HG02759 (cell line): ENCODE measurements at regions not wholly inside any gene's neighbourhood (a gene's known extent, or its start where the extent isn't known, plus 50 kb on each side); places are given as distances from the start of the nearest gene placed in this dataset.
"Not testable (repeated sequence)": the region's sequence is repeated elsewhere in the genome, so short reads cannot be mapped to it uniquely, and the experiment has no call there.

Experiments
- ATAC-seq: cut with Tn5 transposase; IDR thresholded peaks from one replicate; pipeline ENCODE4 v1.9.1; 2021; ENCODE audit warnings: mild to moderate bottlenecking, moderate library complexity; ENCODE audit not compliant: unreplicated experiment

GRCh38 chr12:65673156-65673690 lies 151.1 kb upstream of the HMGA2 start:
- ATAC-seq = no peak

GRCh38 chr12:65673732-65674131 lies 150.6 kb upstream of the HMGA2 start:
- no peak for ATAC-seq

- no peak for ATAC-seq
Measured at GRCh38 chr12:65675141-65675621, 149.1 kb upstream of the HMGA2 start.

GRCh38 chr12:65678172-65678571 lies 146.1 kb upstream of the HMGA2 start:
- not testable (repeated sequence) for ATAC-seq

GRCh38 chr12:65681226-65681625 lies 143.1 kb upstream of the HMGA2 start:
- no peak for ATAC-seq

GRCh38 chr12:65682112-65682511 lies 142.2 kb upstream of the HMGA2 start:
- ATAC-seq = no peak

GRCh38 chr12:65684906-65685305 lies 139.4 kb upstream of the HMGA2 start:
- no peak for ATAC-seq

- no peak for ATAC-seq
Measured at GRCh38 chr12:65685514-65685913, 138.8 kb upstream of the HMGA2 start.

- no peak for ATAC-seq
Measured at GRCh38 chr12:65689508-65689907, 134.8 kb upstream of the HMGA2 start.

GRCh38 chr12:65690477-65690876 lies 133.8 kb upstream of the HMGA2 start:
- no peak for ATAC-seq

GRCh38 chr12:65694130-65694529 lies 130.2 kb upstream of the HMGA2 start:
- no peak for ATAC-seq

- ATAC-seq = no peak
Measured at GRCh38 chr12:65695113-65695865, 129.0 kb upstream of the HMGA2 start.

GRCh38 chr12:65696227-65696626 lies 128.1 kb upstream of the HMGA2 start:
- ATAC-seq = no peak

- ATAC-seq = no peak
Measured at GRCh38 chr12:65699251-65699650, 125.0 kb upstream of the HMGA2 start.

- no peak for ATAC-seq
Measured at GRCh38 chr12:65703176-65703575, 121.1 kb upstream of the HMGA2 start.

- ATAC-seq = no peak
Measured at GRCh38 chr12:65705380-65705876, 118.9 kb upstream of the HMGA2 start.

GRCh38 chr12:65707051-65707450 lies 117.2 kb upstream of the HMGA2 start:
- no peak for ATAC-seq

GRCh38 chr12:65712260-65713004 lies 111.9 kb upstream of the HMGA2 start:
- no peak for ATAC-seq

GRCh38 chr12:65715961-65716360 lies 108.3 kb upstream of the HMGA2 start:
- ATAC-seq = no peak

- ATAC-seq = no peak
Measured at GRCh38 chr12:65720136-65721130, 103.8 kb upstream of the HMGA2 start.
